D721Med (cell line): ENCODE measurements at regions not wholly inside any gene's neighbourhood (a gene's known extent, or its start where the extent isn't known, plus 50 kb on each side); places are given as distances from the start of the nearest gene placed in this dataset.

Source experiments
- DNase-seq: peaks from one replicate; pipeline ENCODE4 v3.0.0; 2011; ENCODE audit warnings: low spot score; ENCODE audit not compliant: insufficient read length
- FAIRE-seq: peaks from 2 replicates; lab custom pipeline; 2011; peaks lifted over from hg19 to GRCh38; lab: Jason Lieb, UNC
- TF ChIP-seq, protein P1 (sequence below): IDR thresholded peaks from 2 replicates; pipeline ENCODE4 v1.5.1; 2012; ENCODE audit warnings: mild to moderate bottlenecking, control low read depth; ENCODE audit not compliant: insufficient read depth; ENCODE audit errors: missing control alignments

- TF ChIP-seq, protein P1, sequence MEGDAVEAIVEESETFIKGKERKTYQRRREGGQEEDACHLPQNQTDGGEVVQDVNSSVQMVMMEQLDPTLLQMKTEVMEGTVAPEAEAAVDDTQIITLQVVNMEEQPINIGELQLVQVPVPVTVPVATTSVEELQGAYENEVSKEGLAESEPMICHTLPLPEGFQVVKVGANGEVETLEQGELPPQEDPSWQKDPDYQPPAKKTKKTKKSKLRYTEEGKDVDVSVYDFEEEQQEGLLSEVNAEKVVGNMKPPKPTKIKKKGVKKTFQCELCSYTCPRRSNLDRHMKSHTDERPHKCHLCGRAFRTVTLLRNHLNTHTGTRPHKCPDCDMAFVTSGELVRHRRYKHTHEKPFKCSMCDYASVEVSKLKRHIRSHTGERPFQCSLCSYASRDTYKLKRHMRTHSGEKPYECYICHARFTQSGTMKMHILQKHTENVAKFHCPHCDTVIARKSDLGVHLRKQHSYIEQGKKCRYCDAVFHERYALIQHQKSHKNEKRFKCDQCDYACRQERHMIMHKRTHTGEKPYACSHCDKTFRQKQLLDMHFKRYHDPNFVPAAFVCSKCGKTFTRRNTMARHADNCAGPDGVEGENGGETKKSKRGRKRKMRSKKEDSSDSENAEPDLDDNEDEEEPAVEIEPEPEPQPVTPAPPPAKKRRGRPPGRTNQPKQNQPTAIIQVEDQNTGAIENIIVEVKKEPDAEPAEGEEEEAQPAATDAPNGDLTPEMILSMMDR = no peak
- no peak for DNase-seq
- no peak for FAIRE-seq
Measured at GRCh38 chr4:155495572-155496293, 119.0 kb upstream of the MAP9 start.

DNA sequence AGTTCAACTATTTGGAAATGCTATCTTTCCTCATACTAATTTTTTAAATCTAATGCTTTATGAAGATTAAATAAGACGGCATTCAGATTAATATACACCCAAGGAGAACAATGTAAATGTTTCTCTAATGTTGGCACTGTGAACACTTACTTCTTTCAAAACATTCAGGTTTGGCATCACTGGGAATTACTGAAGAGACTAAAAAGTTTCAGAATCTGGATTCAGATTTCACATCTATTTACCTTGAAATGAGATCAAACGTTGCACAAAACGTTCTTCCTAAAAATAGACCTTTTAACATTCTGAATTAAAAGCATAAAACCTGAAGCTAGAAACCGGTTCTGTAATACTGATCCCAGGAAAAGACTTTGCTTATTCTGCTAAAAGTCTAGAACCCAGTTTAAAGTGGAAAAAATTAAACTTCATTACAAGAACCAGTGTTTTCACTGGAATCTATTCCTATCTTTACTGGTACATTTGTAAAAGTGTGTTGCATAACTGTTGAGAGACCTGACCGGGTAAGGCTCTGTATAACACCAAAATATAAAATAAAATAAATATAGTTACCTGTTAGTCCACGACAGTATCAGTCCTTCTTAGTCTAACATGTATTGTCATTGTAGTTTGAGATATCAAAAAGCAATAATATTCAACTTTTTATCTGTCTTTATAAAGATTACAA is 117.4 kb upstream of the MAP9 start:
- TF ChIP-seq, protein P1 = no peak
- no peak for DNase-seq
- FAIRE-seq = no peak

DNA sequence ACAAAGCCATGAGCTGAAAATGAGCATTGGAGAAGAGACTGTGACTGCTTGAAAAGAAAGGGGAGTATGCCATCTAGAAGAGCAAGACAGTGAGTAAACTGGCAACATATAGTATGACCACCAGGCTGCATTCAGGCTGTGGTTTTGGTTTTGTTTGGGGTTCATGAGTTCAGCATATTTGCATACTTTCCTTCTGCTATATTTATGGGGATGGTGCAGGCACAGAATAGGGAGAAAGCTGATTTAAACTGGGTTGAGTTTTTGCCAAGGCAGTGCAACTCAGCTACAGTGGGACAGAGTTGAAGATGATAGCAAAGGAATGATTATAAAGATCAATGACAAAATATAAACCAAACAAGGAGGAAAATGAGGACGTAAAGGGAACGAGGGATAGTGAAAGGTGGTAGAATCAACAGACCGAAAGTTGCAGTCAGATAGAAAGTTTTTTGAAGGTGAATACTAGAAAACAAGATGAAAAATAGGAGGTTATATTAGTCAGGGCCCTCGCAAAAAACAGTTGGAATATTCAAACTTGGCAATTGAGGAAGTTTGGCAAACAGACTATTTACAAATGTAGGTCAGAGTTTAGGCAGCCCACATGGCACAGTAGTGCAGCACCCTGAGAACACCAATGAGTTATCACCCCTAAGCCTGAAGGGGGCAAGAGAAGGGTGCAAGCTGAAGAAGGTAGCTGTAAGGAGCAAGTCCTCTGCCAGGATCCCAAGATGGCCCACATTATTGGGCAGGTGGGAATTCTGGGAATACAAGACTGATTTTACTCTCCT is 114.8 kb upstream of the MAP9 start:
- DNase-seq (no peak), FAIRE-seq (no peak)
- TF ChIP-seq, protein P1 = no peak

DNA sequence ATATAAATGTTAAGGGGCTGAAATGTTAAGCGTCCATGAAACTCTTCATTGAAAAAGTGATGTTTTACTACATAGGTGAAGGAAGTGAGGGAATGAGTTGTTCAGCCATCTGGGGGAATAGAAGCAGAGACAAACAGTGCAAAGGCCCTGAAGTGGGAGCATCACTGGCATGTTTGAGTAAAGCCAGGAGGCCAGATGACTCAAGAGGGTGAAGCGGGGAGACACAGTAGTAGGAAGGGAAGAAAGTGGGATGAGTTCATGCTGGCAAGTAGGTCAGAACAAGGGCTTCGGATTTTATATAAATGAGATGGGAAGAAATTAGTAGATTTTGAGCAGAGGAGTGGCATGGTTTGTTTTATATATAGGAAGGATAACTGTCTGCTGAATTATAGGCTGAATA is 112.5 kb upstream of the MAP9 start:
- FAIRE-seq (no peak), DNase-seq (no peak)
- TF ChIP-seq, protein P1 = no peak

DNA sequence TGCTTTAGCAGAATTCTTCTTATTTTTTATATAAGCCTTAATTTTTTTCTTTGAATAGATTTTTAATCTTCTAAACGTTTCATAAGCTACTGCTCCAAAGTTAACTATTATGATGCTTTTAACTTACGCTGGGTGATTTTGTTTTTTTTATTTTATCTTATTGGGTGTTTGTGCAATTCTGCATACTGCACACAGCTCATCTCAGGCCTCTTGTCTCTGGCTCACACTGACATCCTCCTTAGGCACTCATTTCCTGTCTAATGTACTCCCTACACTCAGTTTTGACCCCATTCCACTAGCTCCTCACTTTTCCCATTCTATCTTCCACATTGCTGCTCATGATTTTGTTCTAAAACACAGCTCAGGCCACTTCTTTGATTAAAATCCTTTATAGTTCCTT is 111.9 kb upstream of the MAP9 start:
- FAIRE-seq = no peak
- no peak for DNase-seq
- TF ChIP-seq, protein P1 = no peak

DNA sequence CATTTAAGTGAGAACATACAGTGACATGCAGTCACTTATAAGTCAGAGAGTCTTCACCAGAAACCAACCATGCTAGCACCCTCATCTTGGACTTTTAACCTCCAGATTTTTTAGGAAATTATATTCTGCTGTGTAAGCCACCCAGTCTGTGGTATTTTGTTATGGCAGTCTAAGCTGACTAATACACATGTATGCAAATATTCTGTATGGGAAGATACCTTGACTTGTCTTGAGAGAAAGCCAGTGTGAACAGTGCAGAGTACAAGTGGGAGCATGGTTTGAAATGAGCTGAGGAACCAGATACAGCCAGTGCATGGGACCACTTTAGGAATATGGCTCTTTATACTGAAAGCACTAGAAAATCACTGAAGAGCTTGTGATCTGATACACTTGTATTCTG is 110.4 kb upstream of the MAP9 start:
- TF ChIP-seq, protein P1 = no peak
- no peak for FAIRE-seq
- DNase-seq = no peak

- no peak for FAIRE-seq
- TF ChIP-seq, protein P1 = no peak
Measured at GRCh38 chr4:155481150-155481549, 104.4 kb upstream of the MAP9 start.

More at GRCh38 chr4:155481150-155481549, 104.4 kb upstream of the MAP9 start:
- no peak for DNase-seq
